ENCODE measurements at regions not wholly inside any gene's neighbourhood (a gene's known extent, or its start where the extent isn't known, plus 50 kb on each side); places are given as distances from the start of the nearest gene placed in this dataset.

GRCh38 chr5:57947181-57947580 lies 464.6 kb upstream of the ACTBL2 start:
- no peak for TF ChIP-seq POLR2A (IDR thresholded peaks at IDR 0.05; ENCODE audit: low read length)
- TF ChIP-seq GATA1 (IDR thresholded peaks at IDR 0.05; ENCODE audit: low read depth, low read length) = no peak
